PFSK-1 (cell line): ENCODE measurements at regions not wholly inside any gene's neighbourhood (a gene's known extent, or its start where the extent isn't known, plus 50 kb on each side); places are given as distances from the start of the nearest gene placed in this dataset.

ENCODE experiments used
- FOXP2 ChIP-seq: optimal IDR thresholded peaks from 2 replicates; pipeline ENCODE3; 2011; ENCODE audit warnings: borderline replicate concordance, control low read depth, inconsistent platforms; ENCODE audit not compliant: insufficient read depth; ENCODE audit errors: extremely low read length, extremely low read depth
- POLR2AphosphoS5 ChIP-seq: IDR thresholded peaks from 2 replicates; pipeline ENCODE4 v1.6.1; 2012; ENCODE audit warnings: low read depth, mild to moderate bottlenecking, control low read depth, low read length, moderate library complexity
- REST ChIP-seq, 2 experiments: IDR thresholded peaks; 2 replicates each; pipeline versions ENCODE4 v1.6.1 to v1.8.0; 2011 to 2012; ENCODE audit warnings: low read depth in 2 of 2, low read length in 2 of 2, control low read depth in 1 of 2, inconsistent platforms in 1 of 2, mild to moderate bottlenecking in 1 of 2, moderate library complexity in 1 of 2; ENCODE audit not compliant: insufficient read depth in 1 of 2
- SIN3A ChIP-seq: IDR thresholded peaks from 2 replicates; pipeline ENCODE4 v1.6.1; 2012; ENCODE audit warnings: mild to moderate bottlenecking, low read length, moderate library complexity, borderline replicate concordance; ENCODE audit not compliant: insufficient read depth
- TAF1 ChIP-seq: IDR thresholded peaks from 2 replicates; pipeline ENCODE4 v1.6.1; 2012; ENCODE audit warnings: low read length, control low read depth, borderline replicate concordance; ENCODE audit not compliant: insufficient read depth

DNA sequence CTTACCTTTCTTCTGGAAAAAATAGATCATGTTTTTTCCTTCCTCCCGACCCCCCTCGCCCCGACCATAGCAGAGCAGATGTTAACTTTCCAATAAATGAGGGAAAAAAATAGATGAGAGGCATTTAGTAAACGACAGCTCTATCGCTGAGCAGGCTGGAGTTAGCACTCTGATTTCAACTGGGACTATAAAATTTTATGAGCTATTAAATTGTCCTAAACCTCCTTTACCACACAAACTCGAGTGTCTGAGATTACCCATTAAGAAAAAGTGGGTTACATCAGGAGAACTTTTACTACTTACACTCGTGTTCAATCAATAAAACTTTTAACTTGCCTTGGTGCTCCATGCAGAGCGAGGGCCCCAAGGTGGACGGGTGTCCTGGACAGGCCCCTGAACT is 59.8 kb upstream of the RNU6ATAC start:
- TF ChIP-seq FOXP2, result no peak
- TF ChIP-seq SIN3A, result no peak
- no peak for TF ChIP-seq TAF1
- TF ChIP-seq REST (IDR thresholded peaks at IDR 0.05; ENCODE audit: insufficient read depth in 1 of 2, low read depth in 2 of 2, low read length in 2 of 2), result no peak
- no peak for TF ChIP-seq POLR2AphosphoS5

DNA sequence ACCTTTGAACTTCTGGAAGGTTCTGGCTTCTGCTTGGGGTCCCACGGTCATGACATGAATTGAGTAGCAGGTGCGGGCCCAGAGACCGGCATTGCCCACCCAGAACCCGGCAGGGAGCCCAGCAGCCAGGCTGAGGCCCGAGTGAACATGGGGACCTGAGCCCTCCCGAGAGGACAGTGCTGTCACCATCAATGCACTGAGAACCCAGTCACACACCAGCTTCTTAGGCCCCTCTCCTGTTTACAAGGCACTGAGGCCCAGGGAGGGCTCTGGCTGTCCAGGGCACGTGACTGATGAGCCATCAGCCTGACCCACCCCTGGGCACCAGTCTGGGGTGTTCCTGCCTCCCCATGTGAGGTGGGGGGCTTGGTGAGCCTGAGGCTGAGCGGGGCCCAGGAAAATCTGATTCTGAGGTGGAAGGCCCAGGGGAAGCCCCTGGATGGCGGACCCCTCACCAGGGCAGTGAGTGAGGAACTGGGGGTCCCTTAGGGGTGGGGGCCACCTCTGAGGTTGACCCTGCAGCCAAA is 60.3 kb upstream of the RNU6ATAC start:
- TF ChIP-seq POLR2AphosphoS5 (no peak), FOXP2 (no peak), REST (IDR thresholded peaks at IDR 0.05; ENCODE audit: insufficient read depth in 1 of 2, low read depth in 2 of 2, low read length in 2 of 2) (no peak), SIN3A (no peak), TAF1 (no peak)

GRCh38 chr9:134225186-134225585 is 60.8 kb upstream of the RNU6ATAC start:
- no peak for TF ChIP-seq SIN3A
- TF ChIP-seq TAF1, result no peak
- TF ChIP-seq FOXP2, result no peak
- TF ChIP-seq REST (IDR thresholded peaks at IDR 0.05; ENCODE audit: insufficient read depth in 1 of 2, low read depth in 2 of 2, low read length in 2 of 2), result no peak
- TF ChIP-seq POLR2AphosphoS5, result no peak

DNA sequence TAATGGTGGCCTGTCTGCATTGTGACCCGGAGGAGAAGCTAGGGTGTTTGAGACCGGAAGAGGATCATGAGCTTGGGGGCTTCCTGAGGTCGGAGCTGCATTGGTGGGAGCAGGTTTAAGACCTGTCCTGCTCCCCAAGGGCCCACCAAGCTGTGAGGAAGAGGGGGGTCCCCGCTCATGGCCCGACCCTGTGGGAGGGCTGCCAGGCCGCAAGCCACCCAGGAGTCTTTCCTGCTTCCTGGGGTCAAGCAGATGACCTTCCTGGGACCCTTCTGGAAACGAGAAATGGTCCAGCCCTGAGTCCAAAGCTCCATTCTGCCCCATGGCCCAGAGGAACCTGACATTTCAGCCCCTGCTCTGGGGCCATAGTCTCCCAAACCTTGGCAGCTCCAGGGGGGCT is 61.5 kb upstream of the RNU6ATAC start:
- TF ChIP-seq REST (IDR thresholded peaks at IDR 0.05; ENCODE audit: insufficient read depth in 1 of 2, low read depth in 2 of 2, low read length in 2 of 2) (no peak), FOXP2 (no peak), SIN3A (no peak), TAF1 (no peak), POLR2AphosphoS5 (no peak)
